ENCODE measurements at regions not wholly inside any gene's neighbourhood (a gene's known extent, or its start where the extent isn't known, plus 50 kb on each side); places are given as distances from the start of the nearest gene placed in this dataset.

- TF ChIP-seq YY1 (IDR thresholded peaks at IDR 0.05; ENCODE audit: insufficient read depth, insufficient read length) (no peak), ZNF274 (IDR thresholded peaks at IDR 0.05; ENCODE audit: low read depth, low read length) (no peak)
These were observed 64.0 kb upstream of the GULP1 start for GRCh38 chr2:188227713-188228112.
